HG02642 (cell line): ENCODE measurements at regions not wholly inside any gene's neighbourhood (a gene's known extent, or its start where the extent isn't known, plus 50 kb on each side); places are given as distances from the start of the nearest gene placed in this dataset.

Experiments used
- ATAC-seq: cut with Tn5 transposase; IDR thresholded peaks from one replicate; pipeline ENCODE4 v1.9.1; 2021; ENCODE audit warnings: mild to moderate bottlenecking; ENCODE audit not compliant: unreplicated experiment, poor library complexity

DNA sequence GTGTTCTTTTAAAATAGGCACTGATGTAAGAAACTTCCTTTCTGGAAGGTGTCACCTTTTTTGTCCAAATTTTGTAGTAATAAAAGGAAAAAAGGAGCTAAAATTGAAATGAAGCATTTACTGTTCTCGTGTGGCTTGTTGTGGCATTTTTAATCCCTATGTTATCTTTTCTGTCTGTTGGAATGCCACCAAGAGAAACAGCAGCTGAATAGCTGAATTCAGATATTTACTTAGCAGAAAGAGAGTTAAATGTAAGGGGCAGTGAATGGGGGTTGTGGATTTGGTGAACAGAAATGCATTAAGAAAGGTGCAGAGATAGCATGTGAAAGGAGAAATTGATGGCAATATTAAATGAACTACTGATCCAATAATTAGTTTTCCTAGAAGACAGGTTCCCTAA, 573.6 kb upstream of the EPHA7 start:
- ATAC-seq: no peak

DNA sequence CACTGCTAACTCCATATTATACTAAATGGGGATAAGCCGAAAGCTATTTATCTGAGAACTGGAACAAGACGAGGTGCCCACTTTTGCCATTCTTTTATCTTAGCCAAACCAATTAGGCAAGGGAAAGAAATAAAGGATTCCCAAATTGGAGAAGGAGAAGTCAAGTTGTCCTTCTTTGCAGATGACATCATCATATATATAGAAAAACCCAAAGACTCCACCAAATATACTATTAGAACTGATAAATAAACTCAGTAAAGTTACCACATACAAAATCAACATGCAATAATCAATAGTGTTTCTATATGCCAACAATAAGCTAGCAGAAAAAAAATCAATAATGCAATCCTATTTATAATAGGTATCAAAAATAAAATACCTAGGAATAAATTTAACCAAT, 570.3 kb upstream of the EPHA7 start:
- no peak for ATAC-seq

DNA sequence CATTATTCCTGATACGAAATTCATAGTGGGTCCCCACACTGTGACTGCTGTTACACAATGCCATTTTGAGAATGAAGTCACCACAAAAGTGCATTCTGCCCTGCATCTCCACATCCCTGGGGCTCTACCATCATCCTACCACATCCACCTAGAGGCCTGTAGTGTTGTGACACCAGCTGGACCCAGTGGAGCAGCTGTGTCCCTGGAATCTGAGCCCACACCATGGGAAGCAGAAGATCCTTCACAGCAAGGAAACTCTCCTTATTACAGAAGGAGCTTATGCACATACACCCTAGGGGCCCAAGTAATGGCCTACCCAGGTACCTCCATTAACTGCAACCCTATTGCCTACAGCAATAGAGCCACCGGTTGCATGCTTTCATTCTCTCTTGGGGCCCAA, 566.6 kb upstream of the EPHA7 start:
- ATAC-seq: no peak

DNA sequence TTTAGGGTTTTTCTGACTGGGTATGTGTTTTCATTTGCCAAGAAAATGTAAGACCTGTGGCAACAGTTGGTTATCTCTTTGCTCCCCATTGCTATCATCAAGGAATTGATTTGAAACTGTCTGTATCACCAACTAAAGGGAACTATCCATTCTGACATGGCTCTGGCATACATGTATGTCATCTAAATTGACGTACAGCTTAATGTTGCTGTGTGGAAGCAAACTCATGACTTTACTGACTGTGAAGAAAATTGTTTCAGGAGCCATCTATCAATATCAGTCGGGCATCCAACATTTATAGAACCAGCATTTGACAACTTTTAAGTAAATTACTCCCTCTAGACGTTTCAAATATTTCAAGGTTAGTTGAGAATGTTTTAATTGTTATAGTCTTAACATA, 555.8 kb upstream of the EPHA7 start:
- no peak for ATAC-seq

DNA sequence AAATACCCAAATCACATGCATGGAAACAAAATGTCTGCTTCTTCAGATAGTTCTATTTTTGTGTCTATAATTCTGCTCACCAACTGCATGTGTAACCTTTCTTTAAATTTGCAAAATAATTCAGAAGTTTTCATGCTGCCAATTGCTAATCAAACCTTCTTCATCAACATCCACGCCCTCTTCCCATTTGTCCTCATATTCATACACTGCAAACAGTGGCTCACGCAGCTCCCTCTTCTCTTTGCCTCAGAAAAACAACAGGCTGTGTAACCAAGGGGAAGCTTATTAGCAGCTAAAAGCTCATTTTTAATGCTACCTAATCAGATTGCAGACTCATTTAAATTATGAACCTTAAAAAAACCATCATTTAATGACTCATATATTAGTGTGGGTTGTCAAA, 555.0 kb upstream of the EPHA7 start:
- no peak for ATAC-seq

DNA sequence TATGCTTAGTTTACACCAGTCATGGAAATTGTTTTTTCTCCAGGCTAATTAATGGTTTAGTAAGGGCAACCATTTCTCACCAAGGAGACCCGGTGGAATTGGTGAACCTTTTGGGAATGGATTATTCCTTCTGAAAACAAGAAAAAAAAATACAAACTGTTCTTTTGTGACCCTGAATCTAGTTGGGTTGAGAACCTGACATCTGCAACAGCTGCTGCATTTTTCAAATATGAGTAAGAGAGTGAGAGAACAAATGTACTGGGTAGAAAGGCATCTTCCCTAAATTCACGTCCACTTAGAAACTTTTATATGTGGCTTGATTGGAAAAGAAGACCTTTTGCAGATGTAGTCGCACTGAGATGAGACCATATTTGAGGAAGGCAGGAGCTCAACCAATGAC, 553.4 kb upstream of the EPHA7 start:
- no peak for ATAC-seq

DNA sequence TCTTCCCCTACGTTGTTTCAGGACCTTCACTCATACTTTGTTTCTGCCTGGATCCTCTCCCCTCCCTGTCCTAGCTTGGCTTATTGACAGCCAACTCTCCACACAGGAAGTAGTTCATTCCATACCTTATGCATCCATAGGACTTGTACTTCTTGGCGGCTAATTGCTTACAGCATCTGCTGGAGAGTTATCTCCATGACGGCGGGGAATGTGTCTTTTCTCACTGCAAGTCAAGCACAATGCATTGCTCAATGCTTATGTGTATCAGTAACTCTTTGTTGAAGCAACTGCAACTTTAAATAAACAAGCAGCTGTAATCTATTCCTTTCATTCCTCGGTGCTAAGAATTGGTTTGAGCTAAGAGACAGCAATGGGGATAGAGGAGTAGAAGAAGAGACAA, 551.3 kb upstream of the EPHA7 start:
- ATAC-seq: no peak

DNA sequence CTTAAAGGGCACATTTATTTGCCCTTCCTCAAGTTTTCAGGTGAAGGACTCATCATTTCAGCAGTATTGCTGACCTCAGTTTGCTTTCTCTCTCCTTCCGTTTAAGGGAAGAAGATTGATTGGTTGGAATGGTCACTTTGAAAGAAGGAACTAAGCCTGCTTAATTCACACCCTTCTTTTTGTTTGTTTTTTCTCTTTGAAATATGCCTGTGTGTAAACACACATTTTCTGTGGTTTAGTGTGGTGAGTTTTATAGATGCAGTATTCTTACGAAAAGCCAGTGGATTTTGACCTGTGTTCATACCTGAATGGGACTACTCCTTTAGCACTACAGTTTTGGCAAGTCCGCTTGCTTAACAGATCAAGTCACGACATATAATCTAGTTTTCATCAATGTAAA, 548.8 kb upstream of the EPHA7 start:
- no peak for ATAC-seq

DNA sequence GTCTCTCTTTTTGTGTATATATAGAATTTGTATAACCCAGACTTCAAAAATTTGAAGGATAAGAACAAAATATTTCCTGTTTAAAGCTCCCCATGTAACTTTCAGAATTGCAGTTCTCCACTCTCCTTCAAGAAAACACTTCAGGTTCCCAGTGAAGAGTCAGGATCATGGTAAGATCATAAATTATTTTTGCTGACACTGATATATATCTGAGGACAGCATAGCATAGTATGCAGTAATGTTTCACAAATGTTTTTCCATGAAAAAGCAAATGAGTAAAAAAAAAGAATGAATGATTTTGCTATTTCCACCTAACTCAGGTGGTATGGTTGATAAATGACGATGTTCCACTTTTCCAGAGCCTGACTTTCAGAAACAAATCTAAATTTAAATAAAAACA, 545.6 kb upstream of the EPHA7 start:
- no peak for ATAC-seq

DNA sequence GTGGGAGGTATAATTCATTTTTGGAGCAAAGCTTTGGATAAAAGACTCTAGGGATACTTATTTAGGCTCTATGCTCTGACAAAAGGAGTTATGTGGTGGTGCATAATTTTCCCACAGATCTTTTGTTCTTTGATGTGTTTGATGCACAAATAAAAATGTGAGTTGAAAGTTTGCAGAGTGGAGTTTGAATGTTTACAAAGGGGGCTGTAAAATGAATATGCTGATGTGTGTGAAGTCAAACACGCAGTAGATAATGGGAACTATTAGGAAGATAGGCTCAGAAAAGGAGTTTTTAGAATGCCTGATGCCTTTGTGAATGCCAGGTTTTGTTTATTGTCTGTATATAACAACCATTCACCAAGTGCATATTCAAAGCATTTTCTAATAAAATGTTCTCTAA, 545.0 kb upstream of the EPHA7 start:
- ATAC-seq: no peak

DNA sequence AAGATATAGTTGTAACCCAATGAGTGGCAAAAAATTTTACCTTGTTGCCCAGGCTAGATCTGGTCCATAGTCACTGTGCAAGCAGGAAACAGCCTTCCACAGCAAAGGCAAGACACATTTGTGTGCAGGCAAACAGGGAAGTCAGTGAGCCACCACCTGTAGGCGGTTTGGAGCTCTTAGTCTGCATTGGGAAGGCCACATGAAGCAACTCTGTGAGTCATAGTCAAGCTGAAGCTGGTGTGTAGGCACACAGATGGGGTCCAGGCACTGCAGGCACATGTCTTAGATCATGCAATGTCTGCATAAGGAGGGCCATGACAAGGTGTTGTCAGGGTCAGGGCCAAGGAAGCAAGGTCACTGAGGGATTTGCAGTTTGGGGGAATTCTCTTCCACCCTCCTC, 543.2 kb upstream of the EPHA7 start:
- ATAC-seq: no peak

DNA sequence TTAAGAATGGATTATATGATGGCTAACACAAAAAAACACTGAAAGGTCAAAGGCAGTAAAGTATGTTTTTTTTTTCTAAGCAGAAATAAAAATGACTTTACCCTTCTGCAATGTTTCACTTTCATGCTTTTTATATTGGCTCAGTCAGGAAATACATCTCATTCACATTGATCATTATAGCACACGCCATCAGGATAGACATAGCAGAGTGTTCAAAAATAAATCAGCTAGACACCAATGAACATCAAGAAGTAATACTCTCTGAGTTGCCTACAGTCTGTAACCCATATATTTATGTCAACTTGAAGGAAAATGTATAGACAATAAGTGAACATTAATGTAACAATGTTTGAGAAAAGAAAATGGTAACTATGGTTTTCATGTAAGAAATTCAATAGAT, 535.2 kb upstream of the EPHA7 start:
- no peak for ATAC-seq

DNA sequence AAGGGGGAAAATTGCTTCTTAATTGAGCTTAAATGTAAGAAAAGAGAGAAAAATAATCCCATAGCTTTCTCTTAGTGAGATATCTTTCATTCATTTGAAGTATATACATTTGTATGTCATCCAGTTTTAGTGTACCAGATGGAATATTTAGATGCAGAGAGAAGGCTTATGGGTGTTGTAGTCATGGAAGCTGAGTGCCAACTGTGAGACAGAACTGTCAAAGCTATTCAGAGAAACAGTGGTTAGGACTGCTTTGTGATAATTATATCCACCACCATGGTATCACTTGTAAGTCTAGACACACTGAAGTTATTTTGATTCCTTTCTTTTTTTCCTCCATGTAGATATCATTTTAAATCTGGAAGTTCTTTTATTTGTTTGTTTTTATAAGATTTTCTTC, 524.3 kb upstream of the EPHA7 start:
- ATAC-seq: no peak

DNA sequence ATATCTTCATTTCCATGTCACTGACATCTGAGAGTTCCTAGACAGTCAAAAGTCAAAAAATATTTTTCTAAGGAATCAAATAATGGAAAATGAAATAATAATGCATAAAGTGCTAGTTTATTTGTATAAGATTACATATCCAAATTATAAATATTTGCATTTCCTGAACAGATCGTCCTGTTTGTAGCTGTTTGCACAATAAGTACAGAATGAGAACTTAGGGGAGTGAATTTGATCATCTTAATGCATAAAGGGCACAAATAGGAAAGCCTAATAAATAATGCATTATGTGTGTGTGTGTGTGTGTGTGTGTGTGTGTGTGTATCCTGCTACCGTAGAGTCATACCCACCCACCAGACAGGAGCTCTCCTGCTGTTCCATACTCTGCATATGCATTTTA, 521.0 kb upstream of the EPHA7 start:
- no peak for ATAC-seq

DNA sequence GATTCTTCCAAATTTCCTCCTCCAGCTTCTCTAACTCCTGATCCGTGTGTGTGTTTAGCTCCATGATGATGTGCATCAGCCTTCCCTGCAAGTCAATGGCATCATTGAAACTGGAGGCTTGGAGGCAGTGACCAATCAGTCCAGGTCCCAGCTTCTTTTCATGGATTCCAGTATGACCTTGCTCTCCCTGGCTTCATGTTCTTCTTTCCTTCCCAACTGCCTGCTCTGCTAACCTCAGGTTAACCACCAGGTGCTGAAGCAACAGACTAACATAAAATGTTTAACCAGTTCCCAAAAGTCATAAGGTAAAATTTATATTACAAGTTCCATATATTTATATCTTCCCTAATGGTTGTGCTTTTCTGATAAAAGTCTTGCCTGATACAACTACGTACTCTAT, 512.8 kb upstream of the EPHA7 start:
- ATAC-seq: no peak

DNA sequence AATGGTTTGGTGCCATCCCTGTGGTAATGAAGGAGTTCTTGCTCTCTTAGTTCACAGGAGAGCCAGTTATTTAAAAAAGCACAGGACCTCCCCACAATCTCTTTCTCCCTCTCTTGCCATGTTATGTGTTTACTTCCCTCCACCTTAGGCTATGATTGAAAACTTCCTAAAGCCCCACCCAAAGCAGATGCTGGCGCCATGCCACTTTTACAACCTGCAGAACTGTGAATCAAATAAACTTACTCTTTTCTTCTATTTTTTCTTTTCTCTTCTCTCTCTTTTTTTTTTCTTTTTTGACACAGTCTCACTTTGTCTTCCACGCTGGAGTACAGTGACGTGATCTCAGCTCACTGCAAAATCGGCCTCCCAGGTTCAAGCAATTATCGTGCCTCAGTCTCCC, 508.4 kb upstream of the EPHA7 start:
- ATAC-seq: no peak

DNA sequence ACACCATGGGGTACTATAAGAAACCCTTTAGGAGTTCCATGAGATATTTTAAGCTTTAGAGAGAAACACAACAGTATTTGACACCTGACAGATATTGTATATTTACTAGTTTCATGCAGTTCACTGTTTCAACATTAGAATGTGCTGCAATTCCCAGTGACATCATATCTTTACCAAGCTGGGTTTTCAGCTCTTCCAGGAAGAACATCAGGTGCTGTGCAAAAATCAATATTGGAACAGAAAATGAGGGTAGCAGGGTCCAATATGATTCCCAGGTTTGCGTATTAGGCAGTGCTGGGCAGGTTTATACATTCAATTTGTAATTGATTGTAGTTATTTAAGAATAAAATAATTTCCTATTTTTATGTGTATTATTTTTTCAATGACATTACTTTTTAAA, 500.0 kb upstream of the EPHA7 start:
- ATAC-seq: no peak

DNA sequence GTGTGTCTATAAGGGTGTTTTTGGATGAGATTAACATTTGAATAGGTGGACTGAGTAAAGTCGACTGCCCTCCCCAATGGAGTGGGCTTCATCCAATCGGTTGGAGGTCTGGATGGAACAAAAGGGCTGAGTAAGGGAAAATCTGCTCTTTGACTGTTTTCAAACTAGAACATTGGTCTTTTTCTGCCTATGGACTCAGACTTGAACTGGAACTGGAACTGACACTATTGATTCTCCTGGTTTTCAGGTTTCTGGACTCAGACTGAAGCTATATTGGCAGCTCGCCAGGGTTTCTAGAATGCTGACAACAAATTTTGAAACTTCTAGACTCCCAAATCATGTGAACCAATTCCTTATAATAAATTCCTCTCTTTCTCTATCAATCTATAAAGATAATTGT, 498.9 kb upstream of the EPHA7 start:
- ATAC-seq: no peak

DNA sequence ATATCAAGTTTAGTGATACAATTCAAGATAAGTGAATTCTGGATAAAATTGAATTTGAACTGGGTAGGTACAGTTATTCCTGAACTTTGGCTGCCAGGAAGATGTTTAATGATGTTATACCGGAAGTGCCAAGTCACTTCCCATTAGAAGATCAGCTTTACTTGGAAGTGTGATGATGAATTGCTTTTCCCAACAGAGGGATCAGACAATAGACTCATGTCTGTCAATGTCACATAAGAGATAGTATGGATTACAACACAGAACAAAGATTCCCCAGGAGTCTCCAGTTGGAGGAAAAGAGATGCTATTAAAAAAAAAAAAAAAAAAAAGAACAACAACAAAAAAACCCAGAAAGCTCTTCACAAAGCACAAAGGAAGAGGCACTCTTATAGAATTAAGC, 497.9 kb upstream of the EPHA7 start:
- no peak for ATAC-seq

DNA sequence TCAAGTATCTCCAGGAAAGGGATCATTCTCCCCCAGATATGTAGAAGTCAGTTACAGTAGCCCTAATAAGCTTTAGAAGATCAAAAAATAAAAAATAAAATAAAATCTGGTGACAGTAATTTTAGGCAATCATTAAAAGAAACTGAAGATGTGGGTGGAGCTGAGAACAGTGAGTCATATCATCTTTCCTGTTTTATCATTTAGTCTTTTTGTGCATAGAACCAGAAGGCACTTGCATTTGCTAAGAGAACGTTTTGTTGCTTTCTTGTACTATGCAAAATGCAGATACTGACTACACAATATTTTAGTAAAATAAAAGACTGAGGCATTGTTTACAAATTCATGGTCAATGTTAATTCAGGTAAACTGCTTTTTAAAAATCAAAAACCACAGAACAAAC, 497.4 kb upstream of the EPHA7 start:
- ATAC-seq: no peak

DNA sequence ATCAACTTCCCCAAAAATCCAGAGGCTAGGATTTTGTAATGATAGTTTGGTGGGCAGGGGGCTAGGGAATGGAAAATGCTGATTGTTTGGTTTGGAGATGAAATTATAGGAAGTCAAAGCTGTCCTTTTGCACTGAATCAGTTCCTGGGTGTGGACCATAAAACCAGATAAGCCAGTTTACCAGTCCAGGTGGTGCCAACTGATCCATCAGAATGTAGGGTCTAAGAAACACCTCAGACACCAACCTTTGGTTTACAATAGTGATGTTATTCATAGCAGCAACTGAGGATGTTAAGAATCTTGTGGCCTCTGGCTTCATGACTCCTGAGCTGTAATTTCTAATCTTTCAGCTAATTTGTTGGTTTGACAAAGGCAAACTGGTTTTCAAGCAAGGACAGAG, 496.6 kb upstream of the EPHA7 start:
- ATAC-seq: no peak

DNA sequence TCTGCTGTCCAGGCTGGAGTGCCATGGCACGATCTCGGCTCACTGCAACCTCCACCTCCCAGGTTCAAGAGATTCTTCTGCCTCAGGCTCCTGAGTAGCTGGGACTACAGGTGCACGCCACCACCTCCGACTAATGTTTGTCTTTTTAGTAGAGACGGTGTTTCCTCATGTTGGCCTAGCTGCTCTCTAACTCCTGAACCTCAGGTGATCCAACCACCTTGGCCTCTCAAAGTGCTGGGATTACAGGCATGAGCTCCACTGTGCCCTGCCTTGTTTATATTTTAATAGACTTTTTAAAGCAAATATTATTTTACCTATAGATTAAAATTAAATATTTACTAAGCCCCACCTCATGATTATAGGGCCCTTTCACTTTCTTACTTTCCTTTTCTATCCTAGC, 483.2 kb upstream of the EPHA7 start:
- ATAC-seq: no peak

DNA sequence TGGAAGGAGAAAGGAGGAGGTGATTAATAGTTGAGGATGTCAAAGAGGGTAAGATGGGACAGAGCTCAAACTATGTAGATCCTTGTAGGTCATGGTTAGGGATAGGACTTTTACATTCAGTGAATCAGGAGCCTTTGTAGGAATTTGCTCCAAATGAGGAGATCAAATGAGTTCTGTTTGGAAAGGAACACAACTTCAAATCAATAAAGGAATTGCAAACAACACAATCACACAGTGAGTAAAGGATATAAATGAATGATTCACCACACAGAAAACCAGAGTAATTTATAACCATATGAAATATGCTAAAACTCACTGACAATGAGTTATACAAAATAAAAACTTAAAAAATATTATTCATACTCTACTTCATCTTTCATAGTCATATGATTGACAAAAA, 480.8 kb upstream of the EPHA7 start:
- no peak for ATAC-seq

DNA sequence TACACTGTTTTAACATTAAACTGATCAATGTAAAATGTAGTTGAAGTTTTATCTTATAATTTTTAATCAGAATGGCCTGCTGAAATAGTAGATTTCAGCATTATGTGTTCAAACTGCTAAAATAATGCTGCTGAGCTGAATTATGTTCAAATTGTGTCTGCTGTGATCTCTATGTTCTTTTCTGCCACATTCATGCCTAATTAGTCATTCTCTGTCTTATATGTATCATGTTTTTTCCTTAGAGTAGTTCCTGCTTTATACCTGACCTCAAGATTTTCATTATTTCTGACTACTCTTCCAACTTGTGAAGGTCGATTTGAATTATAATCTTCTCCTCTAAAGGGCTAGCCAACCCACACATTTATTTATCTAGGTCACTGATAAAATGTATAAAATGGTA, 476.7 kb upstream of the EPHA7 start:
- ATAC-seq: no peak
